Parathyroid adenoma (tissue), 2 donors: ENCODE measurements at regions not wholly inside any gene's neighbourhood (a gene's known extent, or its start where the extent isn't known, plus 50 kb on each side); places are given as distances from the start of the nearest gene placed in this dataset.
"Not testable (repeated sequence)": the region's sequence is repeated elsewhere in the genome, so short reads cannot be mapped to it uniquely, and the experiment has no call there.

Experiments
- H2AFZ ChIP-seq: fragments of 300-600 bp; sonication (generic); one replicate; pipeline ENCODE4 v1.7.0; 2017; ENCODE audit warnings: antibody characterized with exemption, mild to moderate bottlenecking
- H3K27ac ChIP-seq: fragments of 300-600 bp; sonication (generic); one replicate; pipeline ENCODE4 v1.7.0; 2017
- H3K27me3 ChIP-seq: fragments of 300-600 bp; sonication (generic); one replicate; pipeline ENCODE4 v1.7.0; 2017; ENCODE audit warnings: low read length; ENCODE audit not compliant: control insufficient read depth, insufficient read depth
- H3K36me3 ChIP-seq: fragments of 300-600 bp; sonication (generic); one replicate; pipeline ENCODE4 v1.7.0; 2017; ENCODE audit warnings: low read length; ENCODE audit not compliant: control insufficient read depth, insufficient read depth
- H3K4me1 ChIP-seq: fragments of 300-600 bp; sonication (generic); one replicate; pipeline ENCODE4 v1.7.0; 2017; ENCODE audit warnings: control low read depth
- H3K4me2 ChIP-seq: fragments of 300-600 bp; sonication (generic); one replicate; pipeline ENCODE4 v1.7.0; 2017; ENCODE audit warnings: low read length
- H3K4me3 ChIP-seq: fragments of 300-600 bp; sonication (generic); one replicate; pipeline ENCODE4 v1.7.0; 2017; ENCODE audit warnings: low read depth, low read length
- H3K79me2 ChIP-seq: fragments of 300-600 bp; sonication (generic); one replicate; pipeline ENCODE4 v1.7.0; 2017; ENCODE audit warnings: control low read depth
- H3K9ac ChIP-seq: fragments of 300-600 bp; sonication (generic); one replicate; pipeline ENCODE4 v1.7.0; 2017; ENCODE audit warnings: mild to moderate bottlenecking
- H3K9me3 ChIP-seq: fragments of 300-600 bp; sonication (generic); one replicate; pipeline ENCODE4 v1.7.0; 2017; ENCODE audit warnings: low read length; ENCODE audit not compliant: control insufficient read depth
- CTCF ChIP-seq: fragments of 300-600 bp; sonication (generic); IDR thresholded peaks from one replicate; pipeline ENCODE4 v1.7.0; 2017; ENCODE audit warnings: antibody characterized with exemption, mild to moderate bottlenecking
- donor health status: primary hyperparathyroidism.

GRCh38 chr2:63723709-63724108 is 118.0 kb upstream of the UGP2 start:
- Histone ChIP-seq H3K4me2 (no peak overlapping the region), H3K36me3 (no peaks in the 10 kb centered on the region), H3K27ac (no peak overlapping the region), H3K9me3 (no peaks in the 10 kb centered on the region), H3K4me1 (no peaks in the 10 kb centered on the region), H2AFZ (no peak overlapping the region), H3K79me2 (no peaks in the 10 kb centered on the region), H3K27me3 (no peaks in the 10 kb centered on the region), H3K9ac (no peak overlapping the region), H3K4me3 (no peak overlapping the region)
- no peak for TF ChIP-seq CTCF

- H3K27ac ChIP-seq, H3K4me1 ChIP-seq, H2AFZ ChIP-seq, H3K79me2 ChIP-seq, H3K9me3 ChIP-seq, H3K9ac ChIP-seq, H3K27me3 ChIP-seq, H3K4me3 ChIP-seq, H3K4me2 ChIP-seq, H3K36me3 ChIP-seq: not testable (repeated sequence)
These were observed 116.5 kb upstream of the UGP2 start for GRCh38 chr2:63725212-63725611.

- H3K4me1 ChIP-seq = no peaks in the 10 kb centered on the region
These were observed 112.3 kb upstream of the UGP2 start for GRCh38 chr2:63729362-63729761.

GRCh38 chr2:63729831-63730230 is 111.9 kb upstream of the UGP2 start:
- Histone ChIP-seq H3K4me2 (no peak overlapping the region), H3K9ac (no peak overlapping the region), H3K79me2 (no peaks in the 10 kb centered on the region), H3K4me3 (no peak overlapping the region), H3K9me3 (no peaks in the 10 kb centered on the region), H3K36me3 (no peaks in the 10 kb centered on the region), H3K27me3 (no peaks in the 10 kb centered on the region), H3K4me1 (no peaks in the 10 kb centered on the region), H3K27ac (no peak overlapping the region), H2AFZ (no peak overlapping the region)
- TF ChIP-seq CTCF = no peak

More at GRCh38 chr2:63729362-63729761, 112.3 kb upstream of the UGP2 start:
- Histone ChIP-seq H3K4me3 (no peak overlapping the region), H3K36me3 (no peaks in the 10 kb centered on the region), H2AFZ (no peak overlapping the region), H3K27ac (no peak overlapping the region), H3K9me3 (no peaks in the 10 kb centered on the region), H3K27me3 (no peaks in the 10 kb centered on the region), H3K9ac (no peak overlapping the region), H3K4me2 (no peak overlapping the region), H3K79me2 (no peaks in the 10 kb centered on the region)
- TF ChIP-seq CTCF = no peak

- Histone ChIP-seq H3K9me3 (no peaks in the 10 kb centered on the region), H3K36me3 (no peaks in the 10 kb centered on the region), H3K27me3 (no peaks in the 10 kb centered on the region), H3K27ac (no peak overlapping the region), H3K4me2 (no peak overlapping the region), H2AFZ (no peak overlapping the region), H3K79me2 (no peaks in the 10 kb centered on the region), H3K9ac (no peak overlapping the region), H3K4me1 (no peaks in the 10 kb centered on the region), H3K4me3 (no peak overlapping the region)
- TF ChIP-seq CTCF = no peak
These were observed 107.2 kb upstream of the UGP2 start for GRCh38 chr2:63734510-63734909.
